HL-60 (cell line): ENCODE measurements at regions not wholly inside any gene's neighbourhood (a gene's known extent, or its start where the extent isn't known, plus 50 kb on each side); places are given as distances from the start of the nearest gene placed in this dataset.

ENCODE experiments used
- CTCF ChIP-seq: IDR thresholded peaks from one replicate; pipeline ENCODE4 v1.5.1; 2011; ENCODE audit warnings: low read length, control low read depth, inconsistent platforms; ENCODE audit not compliant: insufficient read depth
- POLR2AphosphoS5 ChIP-seq: IDR thresholded peaks from 2 replicates; pipeline ENCODE4 v1.6.1; 2012; ENCODE audit warnings: low read depth
- REST ChIP-seq: IDR thresholded peaks from 2 replicates; pipeline ENCODE4 v1.6.1; 2012; ENCODE audit warnings: low read depth; ENCODE audit not compliant: insufficient replicate concordance

- TF ChIP-seq CTCF (no peak), POLR2AphosphoS5 (no peak), REST (no peak)
Measured at GRCh38 chr6:105889902-105890301, 196.2 kb upstream of the PRDM1 start.
